ENCODE measurements at regions not wholly inside any gene's neighbourhood (a gene's known extent, or its start where the extent isn't known, plus 50 kb on each side); places are given as distances from the start of the nearest gene placed in this dataset.

GRCh38 chr15:97045666-97046421, 715.3 kb downstream of the NR2F2 start:
- TF ChIP-seq CTCF (IDR thresholded peaks at IDR 0.05 in 4 of 5, conservative IDR thresholded peaks at IDR 0.05 in 1 of 5), result no peak
- no peak for TF ChIP-seq POLR2A (IDR thresholded peaks at IDR 0.05)

All from gastrocnemius medialis (tissue), 4 donors.